HG03558 (cell line): ENCODE measurements at regions not wholly inside any gene's neighbourhood (a gene's known extent, or its start where the extent isn't known, plus 50 kb on each side); places are given as distances from the start of the nearest gene placed in this dataset.

Source experiments
- ATAC-seq: cut with Tn5 transposase; IDR thresholded peaks from one replicate; pipeline ENCODE4 v1.9.1; 2021; ENCODE audit warnings: moderate number of reproducible peaks; ENCODE audit not compliant: unreplicated experiment; ENCODE audit errors: extremely low read depth

- no peak for ATAC-seq
Measured at GRCh38 chr7:136053689-136054485, 76.7 kb upstream of the MTPN start.

- no peak for ATAC-seq
Measured at GRCh38 chr7:136051203-136051928, 74.2 kb upstream of the MTPN start.

- no peak for ATAC-seq
Measured at GRCh38 chr7:136050462-136050847, 73.3 kb upstream of the MTPN start.

- ATAC-seq = no peak
Measured at GRCh38 chr7:136049818-136050461, 72.8 kb upstream of the MTPN start.

- ATAC-seq = no peak
Measured at GRCh38 chr7:136049117-136049516, 72.0 kb upstream of the MTPN start.

- ATAC-seq = no peak
Measured at GRCh38 chr7:136046548-136046947, 69.4 kb upstream of the MTPN start.

- ATAC-seq = no peak
Measured at GRCh38 chr7:136045992-136046391, 68.8 kb upstream of the MTPN start.

GRCh38 chr7:136045181-136045580 lies 68.0 kb upstream of the MTPN start:
- ATAC-seq = no peak

- ATAC-seq = no peak
Measured at GRCh38 chr7:136039577-136040345, 62.6 kb upstream of the MTPN start.

- no peak for ATAC-seq
Measured at GRCh38 chr7:136036336-136036735, 59.2 kb upstream of the MTPN start.

GRCh38 chr7:136034132-136034531 lies 57.0 kb upstream of the MTPN start:
- ATAC-seq = no peak

- no peak for ATAC-seq
Measured at GRCh38 chr7:136033413-136034031, 56.4 kb upstream of the MTPN start.

- peak; percentile 89 for ATAC-seq
Measured at GRCh38 chr7:136030867-136031318, 53.7 kb upstream of the MTPN start.

GRCh38 chr7:136030330-136030729 lies 53.2 kb upstream of the MTPN start:
- ATAC-seq = no peak

GRCh38 chr7:136027160-136027559 lies 50.0 kb upstream of the MTPN start:
- no peak for ATAC-seq
